Hypothalamus (tissue), 51 donors: ENCODE measurements at regions not wholly inside any gene's neighbourhood (a gene's known extent, or its start where the extent isn't known, plus 50 kb on each side); places are given as distances from the start of the nearest gene placed in this dataset.

Source experiments
- DNase-seq, 51 donors: peaks; one replicate each; lab custom pipeline; 2025; lab: John Stamatoyannopoulos, UW

DNA sequence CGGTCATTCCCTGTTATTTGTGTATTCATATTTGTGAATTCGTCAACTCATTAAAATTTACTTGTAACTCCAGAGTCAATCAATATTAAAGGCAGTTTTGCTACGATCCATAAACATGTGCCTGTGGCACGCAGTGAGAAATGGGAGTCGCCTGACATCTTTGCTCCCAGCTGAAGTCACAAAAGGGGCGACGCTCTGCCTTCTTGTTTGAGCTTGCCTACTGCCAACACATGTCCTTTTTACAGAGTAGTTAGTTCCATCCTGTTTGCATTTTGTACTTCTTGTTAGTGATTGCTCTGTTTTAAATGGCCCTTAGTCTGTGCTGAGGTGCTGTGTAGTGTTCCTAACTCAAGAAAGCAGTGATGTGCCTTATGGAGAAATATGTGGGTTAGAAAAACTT, 305.3 kb downstream of the ETS1 start:
- no peak for DNase-seq

DNA sequence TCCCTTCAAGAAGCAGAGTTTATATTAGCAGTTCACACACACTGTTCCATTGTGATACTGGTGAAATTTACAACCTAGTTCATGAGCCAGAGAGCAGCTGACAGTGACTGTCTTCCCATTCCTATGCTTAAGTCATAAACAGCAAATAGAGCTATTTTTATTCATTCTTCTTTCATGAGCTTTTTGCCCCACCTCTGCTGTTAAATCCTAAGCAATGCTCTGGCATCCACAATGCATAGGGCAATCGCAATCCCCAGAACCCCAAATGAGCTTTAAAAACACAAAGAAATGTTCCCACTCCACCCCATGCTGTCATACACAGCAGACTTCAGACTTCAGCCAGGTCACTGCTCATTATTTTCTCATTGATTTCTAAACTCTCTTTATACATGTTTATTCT, 307.5 kb downstream of the ETS1 start:
- no peak for DNase-seq

DNA sequence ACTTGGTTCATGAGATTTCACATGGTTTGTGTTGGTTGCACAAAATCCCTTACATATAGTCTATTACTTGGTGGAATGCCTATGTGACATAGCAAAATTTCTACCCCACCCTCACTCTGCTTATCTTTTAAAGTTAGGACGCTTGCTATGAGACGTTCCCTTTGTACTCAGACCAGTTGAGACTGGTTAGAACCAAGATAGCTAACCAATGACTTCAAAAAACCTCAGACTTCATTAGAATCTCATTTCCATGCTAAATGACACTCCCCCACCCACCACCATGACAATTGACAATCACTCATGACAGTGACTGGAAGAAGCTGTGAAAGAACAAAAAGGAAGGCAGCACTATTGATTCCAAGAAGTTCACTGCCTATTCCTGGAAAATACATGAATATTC, 313.6 kb downstream of the ETS1 start:
- no peak for DNase-seq

DNA sequence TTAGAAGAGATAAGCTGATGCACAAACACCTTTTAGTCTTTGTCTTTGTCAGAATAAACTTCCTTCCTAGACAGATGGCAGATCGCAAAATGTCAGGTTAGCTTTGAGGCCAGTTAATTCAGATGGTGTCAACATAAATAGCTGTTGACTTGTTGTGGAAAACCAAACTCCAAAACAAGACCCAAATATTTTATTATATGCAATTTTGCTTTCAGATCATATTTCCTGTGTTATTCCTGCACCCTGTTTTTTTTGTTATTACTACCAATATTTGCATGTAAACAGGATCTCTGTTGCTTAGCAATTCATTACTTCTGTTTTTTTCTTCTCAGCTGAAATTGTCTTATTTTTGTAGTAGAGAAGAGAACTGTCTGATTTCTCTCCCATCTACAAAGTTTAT, 316.0 kb downstream of the ETS1 start:
- no peak for DNase-seq

DNA sequence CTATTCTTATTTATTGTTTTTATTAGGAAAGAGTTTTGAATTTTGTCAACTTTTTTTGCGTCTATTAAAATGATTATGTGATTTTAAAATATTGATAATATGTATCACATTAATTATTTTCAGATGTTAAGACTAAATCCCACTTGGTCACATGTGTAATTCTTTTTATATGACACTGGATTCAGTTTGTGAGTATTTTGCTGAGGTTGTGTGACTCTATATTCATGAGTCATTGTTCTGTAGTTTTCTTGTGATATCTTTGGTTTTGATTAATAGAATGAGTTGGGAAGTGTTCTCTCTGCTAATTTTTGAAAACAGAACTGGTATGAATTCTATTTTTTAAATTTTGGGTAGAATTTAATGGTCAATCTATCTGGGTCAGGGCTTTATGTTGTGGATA, 317.9 kb downstream of the ETS1 start:
- DNase-seq: no peak

DNA sequence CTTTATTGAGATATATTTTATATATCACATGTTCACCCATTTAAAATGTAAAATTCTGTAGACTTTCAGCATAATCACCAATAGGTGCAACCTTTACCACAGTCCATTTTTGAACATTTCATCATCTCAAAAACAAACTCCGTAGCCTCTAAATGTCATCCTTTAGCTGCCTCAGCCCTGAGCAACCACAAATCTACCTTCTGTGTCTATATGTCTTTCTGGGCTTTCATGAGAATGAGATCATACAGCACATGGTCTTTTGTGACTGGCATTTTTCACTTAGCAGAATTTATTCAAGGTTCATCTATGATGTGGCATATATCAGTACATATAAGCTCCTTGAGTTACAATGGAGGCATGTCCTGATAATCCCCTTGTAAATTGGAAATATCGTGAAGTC, 320.5 kb downstream of the ETS1 start:
- DNase-seq: no peak

DNA sequence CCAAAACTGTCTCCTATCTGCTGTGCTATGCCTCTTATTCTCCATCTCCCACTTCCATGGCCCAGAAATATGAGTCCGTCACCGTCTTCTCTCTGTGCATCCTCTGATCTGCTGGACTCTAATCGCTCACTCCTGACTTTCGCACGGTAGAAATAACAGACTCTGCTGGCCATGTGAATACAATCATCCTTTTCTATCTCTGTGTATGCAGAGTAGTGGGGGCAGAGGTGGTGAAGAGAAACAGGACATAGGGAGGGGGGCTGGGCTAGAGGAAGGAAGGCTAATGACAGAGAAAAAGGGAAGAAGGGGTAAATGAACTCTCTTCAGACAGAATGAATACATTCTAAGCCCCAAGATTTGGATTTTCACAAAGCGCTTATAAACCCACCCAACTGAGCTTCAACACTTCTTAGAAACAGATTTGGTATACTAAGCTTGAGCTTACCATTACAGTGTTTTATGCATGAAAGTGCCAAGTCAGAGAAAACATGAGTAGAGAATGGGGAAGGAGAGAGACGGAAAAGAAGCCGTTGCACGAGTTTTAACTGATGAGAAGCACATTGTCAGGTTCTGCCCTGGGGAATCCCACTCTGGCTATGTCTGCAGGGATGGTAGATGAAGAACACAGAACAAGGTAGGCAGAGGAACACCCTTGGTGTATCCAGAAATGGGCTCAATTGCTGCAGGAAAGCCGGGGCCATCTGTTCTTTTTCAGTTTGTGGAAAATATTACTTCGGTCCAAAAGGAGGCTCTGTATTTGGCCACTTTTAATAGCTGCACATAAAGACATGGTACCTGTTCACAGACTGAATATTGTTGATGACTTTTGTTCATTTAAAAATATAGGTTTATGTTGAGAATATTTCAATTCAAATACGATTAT, 324.7 kb downstream of the ETS1 start:
- no peak for DNase-seq

DNA sequence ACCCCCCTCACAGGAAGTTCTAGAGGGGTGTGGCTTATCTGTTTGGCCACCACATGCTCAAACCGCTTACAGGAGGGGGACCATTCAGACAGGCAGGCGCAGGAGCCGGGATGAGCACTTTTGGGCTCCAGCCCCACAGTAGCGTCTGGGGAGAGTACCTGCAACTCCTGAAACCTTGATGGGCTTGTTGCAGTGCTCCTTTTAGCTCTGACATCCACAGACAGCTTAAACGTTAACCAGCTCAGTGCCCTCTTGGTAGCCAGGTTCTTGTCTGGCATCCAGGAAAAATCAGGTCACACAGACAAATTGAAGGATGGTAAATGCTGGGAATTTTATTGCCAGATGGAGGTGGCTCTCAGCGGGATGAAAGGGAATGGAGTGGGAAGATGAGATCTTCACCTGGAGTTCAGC, 326.3 kb downstream of the ETS1 start:
- DNase-seq: no peak

DNA sequence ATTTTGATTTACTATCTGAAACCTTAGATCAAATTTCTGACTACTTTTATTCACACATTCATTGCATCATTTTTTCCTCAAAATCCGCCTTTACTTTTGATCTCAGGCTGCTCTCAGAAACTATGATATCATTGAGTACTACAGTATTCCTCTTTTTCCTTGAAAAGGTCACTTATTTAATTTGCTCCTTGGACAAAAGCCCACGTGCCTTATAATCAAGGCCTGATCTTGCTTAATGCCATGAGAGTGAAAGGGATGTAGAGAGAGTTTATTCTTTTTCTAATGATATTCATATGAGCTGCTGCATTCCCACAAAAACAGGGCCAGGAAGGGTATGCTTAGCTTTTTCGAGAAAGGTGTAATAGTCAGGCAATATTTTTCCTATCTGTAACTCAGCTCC, 327.0 kb downstream of the ETS1 start:
- DNase-seq: no peak

DNA sequence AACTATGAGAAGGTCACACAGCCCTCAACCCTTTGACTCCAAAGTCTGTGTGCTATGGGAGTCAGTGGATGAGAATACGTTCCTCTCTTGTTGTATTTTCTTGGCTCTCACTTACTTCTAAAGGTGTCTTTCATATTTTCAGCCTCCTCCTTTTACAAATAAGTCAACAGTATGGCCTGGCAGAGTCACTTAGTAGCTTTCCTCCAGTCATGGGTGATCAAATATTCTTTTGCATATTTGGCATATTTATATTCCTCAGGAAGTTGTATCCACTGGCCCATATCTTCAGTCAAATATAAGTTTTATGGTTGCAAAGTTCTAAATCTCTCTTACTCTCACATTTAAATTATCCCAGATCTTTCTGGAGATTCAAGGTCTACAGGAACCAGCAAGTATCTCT, 327.5 kb downstream of the ETS1 start:
- DNase-seq: no peak

DNA sequence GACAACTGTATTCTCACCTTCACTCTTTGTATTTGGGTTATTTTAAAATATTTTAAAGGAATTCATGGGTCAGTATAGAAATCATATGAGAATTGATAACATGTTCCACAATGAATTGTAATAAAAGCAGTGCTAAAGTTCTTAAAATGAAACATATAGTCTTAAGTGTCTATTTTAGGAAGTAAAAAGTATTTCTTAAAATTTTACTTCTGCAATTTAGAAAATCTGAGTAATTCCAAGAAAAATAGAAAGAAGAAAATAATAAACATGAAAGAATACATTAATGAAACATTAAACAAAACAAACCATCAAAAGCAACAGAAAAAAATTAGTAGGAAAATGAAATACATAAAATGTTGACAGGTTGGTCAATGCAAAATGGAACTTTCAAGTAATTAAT, 332.4 kb downstream of the ETS1 start:
- no peak for DNase-seq

DNA sequence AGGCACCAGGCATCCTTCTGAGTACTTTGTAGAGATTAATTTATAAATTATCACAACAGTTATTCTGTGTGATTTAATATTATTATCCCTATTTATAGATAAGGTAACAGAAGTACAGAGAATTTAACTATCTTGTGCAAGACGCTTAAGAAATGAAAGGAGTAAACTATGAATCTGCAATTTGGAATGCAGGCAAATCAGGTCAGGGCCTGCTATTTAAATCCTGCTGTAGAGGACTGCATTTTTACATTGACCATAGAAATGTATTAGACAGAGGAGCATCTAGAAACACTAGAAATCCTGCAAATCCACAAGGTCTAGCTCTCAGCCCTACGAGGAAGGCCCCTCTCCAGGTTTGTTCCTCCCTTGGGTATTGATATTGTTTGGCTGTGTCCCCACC, 336.2 kb downstream of the ETS1 start:
- no peak for DNase-seq

DNA sequence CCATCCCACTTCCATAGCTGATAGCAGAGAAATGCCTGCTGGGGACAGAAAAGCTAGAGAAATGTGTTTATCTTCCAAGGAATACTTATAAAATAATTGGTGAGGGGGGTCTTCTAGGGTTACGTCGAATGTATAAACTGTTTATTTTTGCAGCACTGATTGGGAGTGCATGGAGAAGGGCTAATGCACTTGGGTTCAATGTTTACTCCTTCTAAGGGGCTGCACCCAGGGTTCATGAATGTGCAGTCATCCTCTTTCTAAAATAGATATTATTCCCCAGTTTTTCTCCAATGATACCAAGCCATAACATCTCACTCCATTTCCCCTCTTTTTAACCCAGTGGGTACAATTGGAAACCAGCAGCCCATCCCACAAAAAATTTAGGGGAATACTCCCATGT, 336.9 kb downstream of the ETS1 start:
- no peak for DNase-seq

DNA sequence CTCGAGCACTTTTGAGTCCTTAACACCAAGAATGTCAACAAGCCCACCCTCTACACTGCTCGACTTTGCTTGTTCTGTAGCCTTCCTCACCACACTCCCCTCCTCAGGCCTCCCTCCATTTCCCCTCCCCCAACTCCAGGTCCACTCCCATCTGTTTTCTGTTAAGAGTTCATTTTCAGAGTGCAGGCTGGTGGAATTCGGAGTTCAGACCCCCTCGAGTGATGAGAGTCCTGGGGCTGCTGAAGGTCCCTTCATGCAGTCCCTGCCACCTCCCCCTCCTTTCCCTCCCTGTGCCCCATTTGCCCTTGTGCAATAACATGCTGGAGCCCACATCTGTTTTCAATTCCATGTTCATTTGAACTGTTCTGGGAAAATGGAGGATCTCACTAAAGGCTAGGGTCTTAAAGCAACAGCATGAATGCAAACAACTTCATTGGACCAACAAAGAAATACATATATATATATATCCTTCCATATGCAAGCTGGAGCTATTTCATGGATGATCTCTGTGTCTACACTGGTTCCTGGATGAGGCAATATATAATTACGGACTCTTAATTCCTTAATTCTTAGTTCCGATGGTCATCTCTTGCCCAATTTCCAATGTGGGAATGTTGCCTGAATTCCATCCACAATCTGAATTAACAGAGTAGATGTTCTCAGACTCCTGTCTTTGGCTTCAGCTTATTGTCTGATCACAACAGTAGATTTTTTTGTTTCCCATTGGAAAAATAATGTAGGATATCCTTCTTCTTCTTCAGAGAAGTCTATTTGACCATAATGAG, 340.4 kb downstream of the ETS1 start:
- DNase-seq: no peak

DNA sequence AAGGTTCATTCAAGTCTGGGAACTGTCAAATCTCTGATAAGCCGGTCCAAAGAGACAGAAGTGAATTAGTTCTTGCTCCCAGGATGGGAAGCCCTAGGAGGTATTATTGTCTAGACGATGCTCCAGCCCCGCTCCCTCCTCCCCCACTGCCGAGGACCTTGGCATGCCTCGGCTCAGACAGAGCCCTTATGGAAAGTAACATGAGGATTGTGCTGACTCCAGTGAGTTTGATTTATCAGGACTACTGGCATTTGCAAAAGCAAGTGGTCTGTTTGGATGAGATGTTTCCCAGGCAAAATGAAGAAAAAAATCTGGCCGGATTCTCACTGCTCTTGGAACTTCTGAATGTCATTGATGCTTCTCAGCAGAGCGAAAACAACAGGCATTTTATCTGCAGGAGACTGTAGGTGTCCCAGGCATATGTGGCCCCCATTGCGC, 341.0 kb downstream of the ETS1 start:
- no peak for DNase-seq

DNA sequence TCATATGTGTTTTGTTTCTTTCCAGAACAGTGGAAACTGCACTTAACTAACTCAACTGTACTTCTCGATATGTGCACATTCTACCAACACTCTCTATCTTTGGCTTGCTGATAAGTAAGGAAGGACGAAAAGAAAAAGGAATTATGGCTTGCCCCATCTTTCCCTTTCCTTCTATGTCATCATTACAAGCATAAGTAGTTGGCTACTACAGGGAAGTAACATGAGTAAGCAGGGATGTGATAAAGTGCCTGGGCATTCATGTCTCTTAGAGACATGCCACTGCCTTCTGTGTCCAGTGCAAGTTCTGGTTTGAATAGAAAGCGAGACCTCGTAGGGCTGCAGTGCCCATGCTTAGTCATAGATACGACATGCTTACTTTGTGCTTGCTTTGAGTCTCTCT, 342.5 kb downstream of the ETS1 start:
- DNase-seq: no peak

DNA sequence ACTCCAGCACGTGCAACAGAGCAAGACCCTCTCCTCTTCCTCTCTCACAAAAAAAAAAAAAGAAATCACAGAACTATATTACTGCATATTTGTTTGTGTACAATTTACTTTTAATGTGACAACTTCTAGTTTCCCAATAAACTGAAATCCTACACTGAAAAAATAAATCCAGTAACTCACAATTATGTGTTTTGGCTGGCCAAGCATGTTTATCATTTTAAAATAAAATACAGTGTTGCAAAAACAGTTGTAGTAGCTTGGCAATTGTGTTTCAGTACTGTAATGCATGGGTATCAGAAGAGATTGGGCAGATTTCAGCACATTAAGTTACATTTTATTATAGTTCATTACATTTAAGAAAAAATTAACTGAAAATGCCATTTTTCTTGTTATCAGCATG, 344.9 kb downstream of the ETS1 start:
- DNase-seq: no peak

DNA sequence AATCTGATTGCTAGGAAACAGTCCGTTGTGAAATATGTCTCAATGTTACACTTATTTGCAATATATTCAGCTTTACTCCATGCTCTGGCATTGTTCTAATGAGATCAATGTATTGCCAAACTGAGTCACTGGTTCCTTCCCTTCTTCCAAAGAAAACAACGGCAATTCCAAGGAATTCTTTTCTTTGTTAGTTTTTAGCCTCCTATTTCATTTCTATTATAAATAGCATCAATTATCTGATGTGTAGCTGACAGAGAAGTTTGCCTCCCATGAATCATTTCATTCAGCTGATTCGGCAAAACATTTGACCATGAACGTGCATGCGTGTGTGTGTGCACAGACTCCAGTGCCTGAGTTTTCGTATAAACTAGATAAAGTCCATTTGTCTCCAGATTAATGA, 346.8 kb downstream of the ETS1 start:
- no peak for DNase-seq

DNA sequence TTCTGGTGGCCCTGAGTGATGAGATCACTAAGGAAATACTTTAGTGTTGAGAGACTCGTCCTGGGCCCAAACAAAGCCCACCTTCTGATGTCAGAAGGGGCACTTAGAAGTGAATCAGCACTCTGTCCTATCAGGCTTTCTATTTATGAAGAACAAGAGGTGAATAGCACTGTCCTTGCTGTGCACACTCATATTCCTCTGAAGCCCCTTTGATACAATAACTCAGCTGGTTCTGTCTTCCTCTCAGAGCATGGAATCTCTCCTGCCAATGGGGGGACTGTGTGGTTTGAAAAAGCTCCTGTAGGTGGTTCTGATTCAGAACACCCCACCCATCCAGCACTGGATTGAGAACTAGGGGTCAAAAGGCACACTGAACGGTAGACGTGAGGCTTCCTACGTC, 348.1 kb downstream of the ETS1 start:
- DNase-seq: no peak

DNA sequence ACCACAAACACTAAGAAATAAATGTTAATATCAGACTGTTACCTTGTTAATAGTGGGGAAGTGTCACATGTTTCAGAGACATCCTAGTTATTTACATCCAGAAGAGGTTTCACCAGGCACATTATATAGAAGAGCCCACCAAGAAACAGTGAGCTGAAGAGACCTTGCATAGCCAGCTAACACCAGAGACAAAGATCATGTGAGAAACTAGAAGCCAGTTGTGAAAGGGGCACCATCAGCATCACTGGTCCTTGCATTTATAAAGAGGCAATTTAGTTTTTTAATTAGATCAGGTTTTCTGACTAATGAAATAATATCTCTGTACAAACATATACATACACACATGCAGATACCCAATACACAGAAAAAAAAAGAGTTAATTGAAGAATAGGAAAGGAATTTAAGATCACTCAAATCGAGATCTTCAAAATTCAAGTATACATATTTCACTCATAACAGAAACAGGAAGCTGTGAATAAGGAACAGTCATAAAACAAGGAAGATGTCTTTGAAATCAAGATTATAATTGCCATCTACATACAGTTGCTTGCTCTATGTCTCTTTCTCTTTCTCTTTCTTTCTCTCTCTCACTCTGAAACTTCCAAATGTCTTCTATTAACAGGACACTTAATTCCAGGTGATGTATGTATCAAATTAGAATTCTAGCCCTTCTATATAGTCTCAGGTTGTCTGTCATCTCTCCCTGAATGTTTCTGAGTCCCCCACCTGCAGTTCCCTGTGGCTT, 348.7 kb downstream of the ETS1 start:
- no peak for DNase-seq
